SK-N-MC (cell line): ENCODE measurements at regions not wholly inside any gene's neighbourhood (a gene's known extent, or its start where the extent isn't known, plus 50 kb on each side); places are given as distances from the start of the nearest gene placed in this dataset.

Experiments
- EZH2 ChIP-seq: fragments of 200-600 bp; sonication (generic); IDR thresholded peaks from one replicate; pipeline ENCODE4 v1.6.1; 2017; ENCODE audit warnings: antibody characterized with exemption
- FOXP2 ChIP-seq: optimal IDR thresholded peaks from 2 replicates; pipeline ENCODE3; 2011; ENCODE audit warnings: mild to moderate bottlenecking, moderate library complexity; ENCODE audit not compliant: insufficient read depth; ENCODE audit errors: extremely low read length, control extremely low read depth
- POLR2AphosphoS5 ChIP-seq: IDR thresholded peaks from 2 replicates; pipeline ENCODE4 v1.6.1; 2012; ENCODE audit warnings: mild to moderate bottlenecking, low read depth, low read length, borderline replicate concordance

- no peak for TF ChIP-seq POLR2AphosphoS5
- TF ChIP-seq EZH2, result no peak
- no peak for TF ChIP-seq FOXP2
Observed at GRCh38 chr5:87136733-87137132, 130.9 kb upstream of the RASA1 start.
